HAP-1 (cell line): ENCODE measurements at regions not wholly inside any gene's neighbourhood (a gene's known extent, or its start where the extent isn't known, plus 50 kb on each side); places are given as distances from the start of the nearest gene placed in this dataset.
"Not testable (repeated sequence)": the region's sequence is repeated elsewhere in the genome, so short reads cannot be mapped to it uniquely, and the experiment has no call there.

ENCODE experiments used
- DNase-seq, 2 experiments: peaks; one replicate each; pipeline ENCODE4 v3.0.0-alpha.2; 2016 to 2020; ENCODE audit warnings: low spot score in 2 of 2
- H3K27me3 ChIP-seq: fragments of 250-450 bp; sonication (Bioruptor Pico); 2 replicates; pipeline ENCODE4 v1.5.1; 2020; ENCODE audit warnings: low read depth, mild to moderate bottlenecking, moderate library complexity
- H3K36me3 ChIP-seq: fragments of 250-450 bp; sonication (Bioruptor Pico); replicated peaks from 2 replicates; pipeline ENCODE4 v1.5.1; 2020; ENCODE audit warnings: mild to moderate bottlenecking
- H3K4me1 ChIP-seq: fragments of 250-450 bp; sonication (Bioruptor Pico); 2 replicates; pipeline ENCODE4 v1.5.1; 2020; ENCODE audit warnings: mild to moderate bottlenecking
- H3K4me3 ChIP-seq: fragments of 250-450 bp; sonication (Bioruptor Pico); 2 replicates; pipeline ENCODE4 v1.5.1; 2020; ENCODE audit warnings: mild to moderate bottlenecking, moderate library complexity
- H3K9me3 ChIP-seq: fragments of 250-450 bp; sonication (Bioruptor Pico); 2 replicates; pipeline ENCODE4 v1.5.1; 2020; ENCODE audit warnings: mild to moderate bottlenecking, moderate library complexity
- in situ Hi-C: fragments of 300-500 bp; cut with MboI; formaldehyde crosslinking; loops from 3 replicates; pipeline ENCODE4 v1.14.3; 2020; ENCODE audit warnings: low sequenced_read_pairs, inconsistent platforms, mixed read lengths

DNA sequence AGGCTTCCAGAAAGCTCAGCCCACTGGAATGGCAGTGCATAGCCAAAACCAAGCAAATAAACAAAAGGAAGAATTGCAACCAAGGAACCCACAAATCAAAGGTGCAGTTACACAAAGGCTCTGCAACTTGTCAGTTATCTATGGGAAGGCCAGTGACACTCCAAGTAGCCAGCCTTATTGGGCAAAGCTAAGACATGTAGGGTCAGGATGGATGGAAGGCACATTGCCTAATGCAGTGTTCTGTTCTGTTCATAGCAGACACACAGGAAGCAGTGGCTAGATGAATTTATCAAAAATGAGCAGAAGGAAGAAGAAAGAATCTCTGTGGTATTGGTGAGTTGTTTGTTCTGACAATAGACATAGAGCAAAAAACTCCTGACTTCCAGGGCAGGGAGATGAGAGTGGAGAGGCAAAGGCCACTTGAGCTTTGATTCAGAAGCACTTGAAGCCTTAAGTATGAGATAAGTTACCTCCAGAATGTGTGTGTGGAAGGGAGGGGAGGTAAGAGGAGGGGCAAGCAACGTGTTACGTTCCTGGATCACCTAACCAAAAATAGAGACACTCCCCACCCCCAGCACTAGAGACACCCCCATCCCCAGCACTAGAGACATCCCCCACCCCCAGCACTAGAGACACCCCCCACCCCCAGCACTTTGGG lies 57.9 kb upstream of the AKAP12 start:
- Histone ChIP-seq H3K4me3 (no peak overlapping the region), H3K4me1 (peaks cover 24% of the 10 kb centered on the region), H3K27me3 (no peaks in the 10 kb centered on the region), H3K36me3 (no peaks in the 10 kb centered on the region), H3K9me3 (peaks cover 10% of the 10 kb centered on the region)
- in situ Hi-C loops, result no loop called here
- no peak for DNase-seq

DNA sequence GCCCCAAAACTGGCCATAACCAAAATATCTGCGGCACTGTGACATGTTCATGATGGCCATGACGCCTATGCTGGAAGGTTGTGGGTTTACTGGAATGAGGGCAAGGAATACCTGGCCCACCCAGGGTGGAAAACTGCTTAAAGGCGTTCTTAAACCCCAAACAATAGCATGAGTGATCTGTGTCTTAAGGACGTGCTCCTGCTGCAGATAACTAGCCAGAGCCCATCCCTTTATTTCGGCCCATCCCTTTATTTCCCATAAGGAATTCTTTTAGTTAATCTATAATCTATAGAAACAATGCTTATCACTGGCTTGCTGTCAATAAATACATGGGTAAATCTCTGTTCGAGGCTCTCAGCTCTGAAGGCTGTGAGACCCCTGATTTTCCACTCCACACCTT lies 56.8 kb upstream of the AKAP12 start:
- DNase-seq, H3K9me3 ChIP-seq, H3K4me3 ChIP-seq, H3K36me3 ChIP-seq, in situ Hi-C loops, H3K27me3 ChIP-seq: not testable (repeated sequence)
- H3K4me1 ChIP-seq, result peaks cover 36% of the 10 kb centered on the region

DNA sequence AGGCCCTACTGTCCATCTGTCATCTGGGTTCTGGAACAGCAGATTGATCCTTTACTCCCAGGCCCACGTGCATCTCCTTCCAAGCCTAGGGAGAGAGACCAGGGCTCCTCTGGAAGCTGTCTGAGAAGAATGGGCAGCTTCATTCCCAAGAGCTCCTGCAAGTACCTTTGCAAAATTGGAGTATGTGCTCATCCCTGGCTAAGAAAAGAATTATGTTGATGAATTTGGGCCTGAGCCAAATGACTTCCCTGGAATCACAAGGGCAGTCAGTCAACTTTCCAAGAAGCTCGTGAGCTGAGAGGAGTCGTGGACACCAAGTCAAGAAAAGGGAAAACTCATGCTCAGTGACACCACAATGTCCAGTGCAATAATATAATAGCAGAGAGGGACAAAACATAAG lies 54.6 kb upstream of the AKAP12 start:
- Histone ChIP-seq H3K27me3 (no peaks in the 10 kb centered on the region), H3K9me3 (peaks cover 10% of the 10 kb centered on the region), H3K4me1 (peaks cover 35% of the 10 kb centered on the region), H3K36me3 (no peaks in the 10 kb centered on the region), H3K4me3 (no peak overlapping the region)
- no peak for DNase-seq
- in situ Hi-C loops, result no loop called here

DNA sequence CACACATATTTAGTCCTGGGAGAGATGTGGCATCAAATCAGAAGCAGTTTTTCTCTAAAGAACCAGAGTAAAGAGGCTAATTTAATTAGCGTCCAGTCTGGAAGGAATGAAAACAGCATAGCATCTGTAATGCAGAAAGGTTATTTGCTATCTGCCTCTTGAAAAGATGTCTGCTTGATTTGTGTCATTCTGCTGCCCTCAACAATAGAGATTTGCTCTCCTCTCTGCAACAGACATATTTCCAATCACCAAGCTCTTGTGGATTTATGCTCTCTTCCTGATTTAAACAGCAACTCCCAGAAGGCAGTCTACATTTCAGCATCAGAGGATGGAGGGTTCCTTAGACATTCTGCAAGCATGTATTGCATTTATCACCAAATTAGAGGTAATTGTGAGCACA lies 53.5 kb upstream of the AKAP12 start:
- DNase-seq, result peak in 1 of 2 experiments; percentile 54

DNA sequence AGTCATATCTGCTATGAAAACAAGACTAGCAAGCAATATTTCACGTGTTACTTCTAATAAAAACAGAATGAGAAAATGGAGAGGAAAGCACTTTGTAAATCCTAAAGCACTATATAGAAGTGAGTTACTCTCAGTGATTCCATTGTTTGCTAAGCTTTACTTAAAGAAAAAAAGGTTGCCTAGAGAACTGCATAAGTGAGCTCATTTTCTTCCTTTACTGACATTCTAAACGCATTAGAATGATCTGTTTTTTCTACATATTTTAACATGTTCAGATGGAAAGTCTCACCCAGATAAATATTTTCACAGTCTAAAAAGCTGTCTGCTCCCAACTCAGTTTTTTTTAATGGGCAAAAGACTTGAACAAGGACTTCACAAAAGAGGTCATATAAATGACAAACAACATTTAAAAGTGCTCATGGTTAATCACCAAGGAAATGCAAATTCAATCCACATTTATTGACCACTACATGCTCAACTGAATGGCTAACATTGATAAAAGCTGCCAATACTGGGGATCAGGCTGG lies 52.9 kb upstream of the AKAP12 start:
- in situ Hi-C loops, result no loop called here
- H3K9me3 ChIP-seq, result peaks cover 10% of the 10 kb centered on the region
- no peak overlapping the region for H3K4me3 ChIP-seq
- no peaks in the 10 kb centered on the region for H3K36me3 ChIP-seq
- H3K4me1 ChIP-seq, result peaks cover 35% of the 10 kb centered on the region
- no peaks in the 10 kb centered on the region for H3K27me3 ChIP-seq
- DNase-seq, result peak in 1 of 2 experiments; percentile 92

More for the DNA sequence above, 53.5 kb upstream of the AKAP12 start:
- Histone ChIP-seq H3K36me3 (no peaks in the 10 kb centered on the region), H3K4me1 (peaks cover 35% of the 10 kb centered on the region), H3K27me3 (no peaks in the 10 kb centered on the region), H3K4me3 (no peak overlapping the region), H3K9me3 (peaks cover 10% of the 10 kb centered on the region)
- in situ Hi-C loops, result no loop called here
